Endothelial cell of umbilical vein (primary cell): ENCODE measurements at regions not wholly inside any gene's neighbourhood (a gene's known extent, or its start where the extent isn't known, plus 50 kb on each side); places are given as distances from the start of the nearest gene placed in this dataset.
"Not testable (repeated sequence)": the region's sequence is repeated elsewhere in the genome, so short reads cannot be mapped to it uniquely, and the experiment has no call there.

ENCODE experiments used
- BruUV-seq: library from RNA; stranded (reverse); fragments of 400-500 nt; replicated peaks from 2 replicates; lab custom pipeline; 2021; lab: Mats Ljungman, UMichigan
- CTCF ChIA-PET: fragments of 300-600, 350-600 bp; sonication (Branson Sonifier 250); formaldehyde crosslinking; loops from one replicate; lab custom pipeline; 2021; ENCODE audit warnings: antibody characterized with exemption, inconsistent platforms; lab: Charles Lee
- POLR2A ChIA-PET: fragments of 300-600, 350-600 bp; sonication (Branson Sonifier 250); formaldehyde crosslinking; loops from one replicate; lab custom pipeline; 2021; ENCODE audit warnings: antibody characterized with exemption, inconsistent platforms; lab: Charles Lee
- DNase-seq: peaks from one replicate; pipeline ENCODE4 v3.0.0-alpha.2; 2011; ENCODE audit warnings: low read depth, low spot score
- FAIRE-seq: peaks from 2 replicates; lab custom pipeline; 2011; peaks lifted over from hg19 to GRCh38; lab: Jason Lieb, UNC
- H2AFZ ChIP-seq: 2 replicates; pipeline ENCODE4 v1.6.0; 2012; ENCODE audit warnings: low read depth, low read length, control low read depth, inconsistent platforms
- H3K27ac ChIP-seq: 2 replicates; pipeline ENCODE4 v1.5.1; 2011; ENCODE audit warnings: low read depth, mild to moderate bottlenecking, control low read depth, low read length, moderate library complexity; ENCODE audit not compliant: insufficient read depth
- H3K27me3 ChIP-seq, 2 experiments: 2 replicates each; pipeline versions ENCODE4 v1.6.0 to v1.6.1; 2011; ENCODE audit warnings: low read length in 2 of 2, mixed read lengths in 1 of 2; ENCODE audit not compliant: control insufficient read depth in 2 of 2, insufficient read depth in 2 of 2
- H3K36me3 ChIP-seq, 2 experiments: 2 replicates in 1 of 2; 3 replicates in 1 of 2; pipeline ENCODE4 v1.5.1; 2011; ENCODE audit warnings: low read length in 2 of 2, mild to moderate bottlenecking in 1 of 2, moderate library complexity in 1 of 2; ENCODE audit not compliant: control insufficient read depth in 2 of 2, insufficient read depth in 2 of 2; ENCODE audit errors: extremely low read depth in 1 of 2
- H3K4me1 ChIP-seq: 3 replicates; pipeline ENCODE4 v1.5.1; 2011; ENCODE audit warnings: mild to moderate bottlenecking, low read length; ENCODE audit not compliant: control insufficient read depth, insufficient read depth; ENCODE audit errors: extremely low read depth
- H3K4me2 ChIP-seq: 2 replicates; pipeline ENCODE4 v1.6.1; 2011; ENCODE audit warnings: low read length, control low read depth, mixed read lengths; ENCODE audit not compliant: insufficient read depth
- H3K4me3 ChIP-seq, 3 experiments: fragments of 200-600 bp in 1 of 3; sonication (generic), shearing (Covaris generic) in 1 of 3; replicated peaks in 1 of 3; 2 replicates each; pipeline ENCODE4 v1.5.1; 2011 to 2016; ENCODE audit warnings: control low read depth in 3 of 3, low read length in 3 of 3, mild to moderate bottlenecking in 2 of 3, inconsistent platforms in 1 of 3, low read depth in 1 of 3, moderate library complexity in 1 of 3; ENCODE audit not compliant: insufficient read depth in 1 of 3
- H3K79me2 ChIP-seq: 2 replicates; pipeline ENCODE4 v1.6.0; 2012; ENCODE audit warnings: low read length, inconsistent platforms; ENCODE audit not compliant: control insufficient read depth, insufficient read depth
- H3K9ac ChIP-seq: replicated peaks from 2 replicates; pipeline ENCODE3; 2011; ENCODE audit warnings: low read length, control low read depth; ENCODE audit not compliant: insufficient read depth; ENCODE audit errors: extremely low read depth
- H3K9me1 ChIP-seq: replicated peaks from 3 replicates; pipeline ENCODE4 v1.6.0; 2011; ENCODE audit warnings: mild to moderate bottlenecking, low read length; ENCODE audit not compliant: control insufficient read depth, insufficient read depth; ENCODE audit errors: extremely low read depth
- H3K9me3 ChIP-seq: replicated peaks from 2 replicates; pipeline ENCODE4 v1.5.1; 2012; ENCODE audit warnings: low read length, inconsistent platforms; ENCODE audit not compliant: control insufficient read depth, insufficient read depth
- H4K20me1 ChIP-seq: replicated peaks from 2 replicates; pipeline ENCODE3; 2011; ENCODE audit warnings: mild to moderate bottlenecking, low read length; ENCODE audit not compliant: control insufficient read depth, insufficient read depth; ENCODE audit errors: extremely low read depth
- JUN ChIP-seq: IDR thresholded peaks from 2 replicates; pipeline ENCODE4 v1.6.1; 2011; ENCODE audit warnings: borderline replicate concordance, low read depth; ENCODE audit not compliant: insufficient read length, insufficient read depth
- POLR2A ChIP-seq: IDR thresholded peaks from 2 replicates; pipeline ENCODE4 v1.6.1; 2012; ENCODE audit warnings: low read depth, mild to moderate bottlenecking, control low read depth, low read length
- POLR2AphosphoS5 ChIP-seq: IDR thresholded peaks from 2 replicates; pipeline ENCODE4 v1.6.1; 2012; ENCODE audit warnings: low read depth, mild to moderate bottlenecking, control low read depth, low read length, moderate library complexity; ENCODE audit not compliant: insufficient read depth
- dilution Hi-C: fragments of 300-500 bp; cut with MboI; formaldehyde crosslinking; loops from one replicate; pipeline ENCODE4 v1.15.0; 2019; ENCODE audit warnings: low sequenced_read_pairs; ENCODE audit not compliant: extremely low pct_ligation_motif_present
- intact Hi-C: fragments of 100-400 bp; cut with micrococcal nuclease; formaldehyde crosslinking; loops from one replicate; pipeline ENCODE4 v1.10.0; 2022

GRCh38 chr10:63692220-63692896 is 171.2 kb downstream of the REEP3 start:
- Histone ChIP-seq H3K9me3 (no peaks in the 10 kb centered on the region), H3K9me1 (no peaks in the 10 kb centered on the region), H3K9ac (no peak overlapping the region), H3K4me1 (peaks cover 8% of the 10 kb centered on the region), H3K36me3 (no peaks in the 10 kb centered on the region), H3K79me2 (no peaks in the 10 kb centered on the region), H3K27me3 (no peaks in the 10 kb centered on the region), H2AFZ (peak overlapping the region; percentile 23), H3K27ac (no peak overlapping the region), H4K20me1 (no peaks in the 10 kb centered on the region), H3K4me3 (no peak overlapping the region), H3K4me2 (peak overlapping the region; percentile 13)
- CTCF ChIA-PET = interaction anchor here (0.9 to 1.2 kb wide), 3 partner anchors 20 to 28 kb away, joined by 3 to 7 read pairs (median 5); no protein-coding TSS in a partner anchor
- DNase-seq (peak; percentile 65), FAIRE-seq (peak; percentile 85)
- TF ChIP-seq POLR2AphosphoS5 = no peak
- no peak for TF ChIP-seq JUN
- no peak for TF ChIP-seq POLR2A
- BruUV-seq = no TSS peak
- POLR2A ChIA-PET = no interaction called here
- dilution Hi-C loops = no loop called here
- intact Hi-C loops = no loop called here

- dilution Hi-C loops = not testable (repeated sequence)
Observed at GRCh38 chr10:63693021-63693420, 171.8 kb downstream of the REEP3 start.

More at GRCh38 chr10:63693021-63693420, 171.8 kb downstream of the REEP3 start:
- H3K4me1 ChIP-seq, H3K27me3 ChIP-seq, intact Hi-C loops, CTCF ChIA-PET, H3K9ac ChIP-seq, H3K79me2 ChIP-seq, H4K20me1 ChIP-seq, H3K9me1 ChIP-seq, DNase-seq, H3K4me3 ChIP-seq, H3K9me3 ChIP-seq, BruUV-seq, H3K4me2 ChIP-seq, H3K27ac ChIP-seq, H3K36me3 ChIP-seq, POLR2A ChIA-PET: not testable (repeated sequence)
- FAIRE-seq = peak; percentile 84
- peak overlapping the region; percentile 20 for H2AFZ ChIP-seq
